Adrenal gland (tissue), 5 donors: ENCODE measurements at regions not wholly inside any gene's neighbourhood (a gene's known extent, or its start where the extent isn't known, plus 50 kb on each side); places are given as distances from the start of the nearest gene placed in this dataset.

Source experiments
- CTCF ChIP-seq, 6 experiments: fragments of 450-650 bp in 4 of 6; fragments of 200-600 bp in 2 of 6; sonication (generic) in 1 of 6; IDR thresholded peaks; 1 replicate in 5 of 6; 2 replicates in 1 of 6; pipeline versions ENCODE4 v1.5.1 to v1.8.0; 2016 to 2021; ENCODE audit warnings: antibody characterized with exemption in 6 of 6, mild to moderate bottlenecking in 2 of 6, moderate library complexity in 1 of 6
- POLR2A ChIP-seq, 2 donors: fragments of 450-650 bp; IDR thresholded peaks; one replicate each; pipeline ENCODE4 v1.6.1; 2017; ENCODE audit warnings: antibody characterized with exemption in 2 of 2, mild to moderate bottlenecking in 2 of 2, moderate library complexity in 1 of 2
- donor health status: DM: no; HTN: no; CAD: no.

- TF ChIP-seq POLR2A (IDR thresholded peaks at IDR 0.05) (no peak), CTCF (IDR thresholded peaks at IDR 0.05) (no peak)
Observed at GRCh38 chr10:32151871-32152270, 95.6 kb upstream of the KIF5B start.
